ENCODE measurements at regions not wholly inside any gene's neighbourhood (a gene's known extent, or its start where the extent isn't known, plus 50 kb on each side); places are given as distances from the start of the nearest gene placed in this dataset.
A peak's percentile ranks its signal among the peaks of the same experiment; 100 is the strongest.

- Histone ChIP-seq H3K27me3 (replicated peaks) (no peaks in the 10 kb centered on the region), H3K4me3 (ENCODE audit: low read depth, low read length) (no peak overlapping the region), H3K27ac (peak overlapping the region; percentile 72), H3K36me3 (replicated peaks) (no peaks in the 10 kb centered on the region)
- TF ChIP-seq CTCF (IDR thresholded peaks at IDR 0.05; ENCODE audit: low read depth, low read length, missing control alignments): no peak
- in situ Hi-C loops (cut with HindIII; ENCODE audit: low pct_ligation_motif_present, low sequenced_read_pairs): no loop called here
- peak; percentile 67 for DNase-seq
These were observed 533.1 kb upstream of the CBLB start for GRCh38 chr3:106401666-106402490.

DNA sequence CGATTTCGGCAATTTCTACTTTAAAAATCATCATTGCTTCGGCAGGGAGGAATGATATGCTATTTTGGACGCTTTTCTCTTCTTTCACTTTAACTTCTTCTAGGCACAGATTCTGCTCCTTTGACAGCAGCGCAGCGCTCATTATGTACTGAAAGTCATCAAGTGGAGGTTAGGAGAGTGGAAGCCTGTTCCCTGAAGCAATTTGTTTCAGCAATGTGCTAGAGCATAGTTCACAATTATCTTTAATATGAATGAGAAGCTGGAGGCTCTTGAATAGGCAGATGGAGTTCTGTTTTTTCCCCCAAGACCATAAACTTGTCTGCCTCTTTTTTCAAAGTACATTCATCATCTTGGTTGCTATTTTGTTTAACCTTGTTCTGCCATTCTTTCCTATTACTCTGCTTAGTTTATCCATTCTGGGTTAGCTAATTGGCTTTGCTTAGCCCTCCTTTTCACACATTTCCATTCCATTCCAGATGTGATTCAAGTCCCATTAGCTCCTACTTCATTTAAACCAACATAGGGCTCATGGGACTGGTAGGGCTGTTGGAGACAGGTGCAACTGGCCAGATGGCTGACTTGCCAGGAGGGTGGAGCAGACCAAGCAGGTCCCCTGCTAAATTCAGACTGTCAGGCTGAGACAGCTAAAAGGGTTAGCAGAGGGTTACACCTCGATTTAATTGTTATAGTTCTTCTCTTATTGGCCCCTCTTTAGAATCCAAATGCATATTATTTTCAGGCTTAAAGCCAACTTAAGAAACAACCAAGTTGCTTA, 534.7 kb upstream of the CBLB start:
- in situ Hi-C loops (cut with HindIII; ENCODE audit: low pct_ligation_motif_present, low sequenced_read_pairs): no loop called here
- Histone ChIP-seq H3K27ac (no peak overlapping the region), H3K36me3 (replicated peaks) (no peaks in the 10 kb centered on the region), H3K27me3 (replicated peaks) (no peaks in the 10 kb centered on the region), H3K4me3 (ENCODE audit: low read depth, low read length) (no peak overlapping the region)
- DNase-seq: no peak
- TF ChIP-seq CTCF (IDR thresholded peaks at IDR 0.05; ENCODE audit: low read depth, low read length, missing control alignments): no peak

DNA sequence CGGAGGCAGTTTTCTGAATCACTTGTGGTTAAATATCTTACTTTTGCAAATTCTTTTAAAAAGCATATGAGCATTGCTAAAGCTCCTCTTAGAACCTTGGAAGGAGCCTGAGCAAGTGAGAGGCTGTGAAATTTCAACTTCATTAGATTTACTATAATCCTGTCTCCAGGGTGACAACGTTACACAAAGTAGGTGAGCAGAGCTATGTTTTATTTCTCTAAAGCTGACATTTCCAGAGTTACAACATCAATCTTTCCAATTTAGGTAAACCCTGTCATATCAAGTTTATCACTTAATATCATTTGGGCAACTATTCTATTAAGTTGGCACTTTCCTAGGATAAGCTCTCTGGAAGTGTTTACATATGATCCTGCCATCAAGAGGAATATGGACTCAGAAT, 544.9 kb upstream of the CBLB start:
- no peak for DNase-seq
- Histone ChIP-seq H3K36me3 (replicated peaks) (no peaks in the 10 kb centered on the region), H3K4me3 (ENCODE audit: low read depth, low read length) (no peak overlapping the region), H3K27ac (no peak overlapping the region), H3K27me3 (replicated peaks) (no peaks in the 10 kb centered on the region)
- in situ Hi-C loops (cut with HindIII; ENCODE audit: low pct_ligation_motif_present, low sequenced_read_pairs): no loop called here
- no peak for TF ChIP-seq CTCF (IDR thresholded peaks at IDR 0.05; ENCODE audit: low read depth, low read length, missing control alignments)

DNA sequence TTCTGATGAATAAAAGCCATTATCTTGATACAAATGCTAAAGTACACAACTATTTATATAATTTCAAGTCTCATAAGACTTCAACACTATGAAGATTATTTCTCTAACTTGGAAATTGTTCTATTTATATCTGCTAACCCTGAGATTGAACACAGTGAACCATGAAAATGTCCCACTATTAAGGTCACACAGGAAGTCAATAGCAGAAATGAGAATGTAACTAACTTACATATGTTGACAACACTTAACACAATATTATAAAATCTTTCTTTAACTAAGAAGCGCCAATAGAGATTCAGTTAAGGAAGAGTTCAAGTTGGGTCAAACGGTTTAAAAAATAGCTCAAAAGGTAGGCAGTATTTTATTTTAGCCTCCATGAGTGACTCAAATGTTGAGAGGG, 551.8 kb upstream of the CBLB start:
- H3K4me3 ChIP-seq (ENCODE audit: low read depth, low read length): no peak overlapping the region
- no peaks in the 10 kb centered on the region for H3K36me3 ChIP-seq (replicated peaks)
- in situ Hi-C loops (cut with HindIII; ENCODE audit: low pct_ligation_motif_present, low sequenced_read_pairs): no loop called here
- H3K27ac ChIP-seq: no peak overlapping the region
- no peaks in the 10 kb centered on the region for H3K27me3 ChIP-seq (replicated peaks)
- DNase-seq: no peak
- TF ChIP-seq CTCF (IDR thresholded peaks at IDR 0.05; ENCODE audit: low read depth, low read length, missing control alignments): no peak

- Histone ChIP-seq H3K36me3 (replicated peaks) (no peaks in the 10 kb centered on the region), H3K4me3 (ENCODE audit: low read depth, low read length) (no peak overlapping the region), H3K27me3 (replicated peaks) (no peaks in the 10 kb centered on the region), H3K27ac (peak overlapping the region; percentile 45)
- in situ Hi-C loops (cut with HindIII; ENCODE audit: low pct_ligation_motif_present, low sequenced_read_pairs): no loop called here
- no peak for DNase-seq
- TF ChIP-seq CTCF (IDR thresholded peaks at IDR 0.05; ENCODE audit: low read depth, low read length, missing control alignments): no peak
These were observed 552.6 kb upstream of the CBLB start for GRCh38 chr3:106421426-106421825.

Data from brain microvascular endothelial cell (primary cell).